HG02840 (cell line): ENCODE measurements at regions not wholly inside any gene's neighbourhood (a gene's known extent, or its start where the extent isn't known, plus 50 kb on each side); places are given as distances from the start of the nearest gene placed in this dataset.
"Not testable (repeated sequence)": the region's sequence is repeated elsewhere in the genome, so short reads cannot be mapped to it uniquely, and the experiment has no call there.

Experiments
- ATAC-seq: cut with Tn5 transposase; IDR thresholded peaks from one replicate; pipeline ENCODE4 v1.9.1; 2021; ENCODE audit warnings: mild to moderate bottlenecking, moderate library complexity, moderate number of reproducible peaks; ENCODE audit not compliant: unreplicated experiment, low FRiP score

DNA sequence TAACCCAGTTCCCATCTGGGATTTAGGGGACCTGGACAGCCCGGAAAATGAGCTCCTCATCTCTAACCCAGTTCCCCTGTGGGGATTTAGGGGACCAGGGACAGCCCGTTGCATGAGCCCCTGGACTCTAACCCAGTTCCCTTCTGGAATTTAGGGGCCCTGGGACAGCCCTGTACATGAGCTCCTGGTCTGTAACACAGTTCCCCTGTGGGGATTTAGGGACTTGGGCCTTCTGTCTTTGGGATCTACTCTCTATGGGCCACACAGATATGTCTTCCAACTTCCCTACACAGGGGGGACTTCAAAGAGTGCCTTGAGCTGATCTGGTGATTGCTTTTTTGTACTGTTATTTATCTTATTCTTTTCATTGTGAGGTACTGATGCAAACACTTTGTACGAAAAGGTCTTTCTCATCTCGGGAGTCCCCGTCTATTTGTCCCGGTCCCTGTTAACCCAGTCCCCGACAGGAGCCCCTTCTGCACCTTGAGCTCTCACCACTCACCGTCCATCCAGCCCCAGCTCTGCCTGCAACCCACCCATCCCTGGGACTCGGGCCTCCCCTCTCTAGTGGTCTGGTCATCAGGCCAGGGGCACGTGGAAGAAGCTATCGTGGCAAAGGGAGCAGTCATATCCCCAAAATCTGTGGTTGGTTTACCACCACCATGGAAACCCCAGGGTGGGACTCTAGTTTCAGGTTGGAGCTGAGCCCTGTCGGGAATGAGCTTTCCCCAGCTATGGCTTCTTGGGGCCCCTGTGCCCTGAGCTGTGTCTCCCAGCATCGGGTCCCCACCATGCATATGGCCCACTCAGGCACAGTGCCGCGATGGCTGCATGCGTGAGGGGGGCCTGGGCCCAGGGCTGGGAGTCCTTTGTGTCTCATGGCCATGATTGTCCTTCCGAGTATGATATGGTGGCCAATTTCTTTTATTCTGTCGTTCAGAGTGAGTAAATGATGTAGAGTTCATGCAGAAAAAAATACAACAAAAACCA lies 270.4 kb upstream of the PLCXD1 start:
- not testable (repeated sequence) for ATAC-seq

DNA sequence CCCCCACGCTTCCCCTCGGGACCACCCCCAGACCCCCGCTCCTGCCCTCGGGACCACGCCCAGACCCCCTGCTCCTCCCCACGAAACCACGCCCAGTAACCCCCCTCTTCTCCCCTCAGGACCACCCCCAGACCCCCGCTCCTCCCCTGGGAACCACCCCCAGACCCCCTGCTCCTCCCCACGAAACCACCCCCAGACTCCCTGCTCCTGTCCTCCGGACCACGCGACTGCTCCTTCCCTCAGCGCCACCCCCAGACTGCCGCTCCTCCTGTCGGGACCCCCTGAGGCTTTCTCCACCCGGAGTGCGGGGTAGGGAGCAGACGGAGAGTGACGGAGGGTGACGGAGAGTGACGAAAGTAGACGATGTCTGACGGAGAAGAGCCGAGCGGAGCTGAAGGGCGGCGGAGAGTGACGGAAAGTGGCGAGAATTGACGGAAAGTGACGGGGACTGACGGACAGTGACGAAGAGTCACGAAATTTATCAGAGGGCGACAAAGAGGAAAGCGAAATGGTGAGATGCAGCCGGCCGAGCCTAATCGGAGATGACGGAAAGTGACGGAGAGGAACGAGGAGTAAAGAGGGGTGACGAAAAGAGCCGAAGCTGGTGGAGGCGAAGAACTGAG lies 267.2 kb upstream of the PLCXD1 start:
- ATAC-seq, result not testable (repeated sequence)

DNA sequence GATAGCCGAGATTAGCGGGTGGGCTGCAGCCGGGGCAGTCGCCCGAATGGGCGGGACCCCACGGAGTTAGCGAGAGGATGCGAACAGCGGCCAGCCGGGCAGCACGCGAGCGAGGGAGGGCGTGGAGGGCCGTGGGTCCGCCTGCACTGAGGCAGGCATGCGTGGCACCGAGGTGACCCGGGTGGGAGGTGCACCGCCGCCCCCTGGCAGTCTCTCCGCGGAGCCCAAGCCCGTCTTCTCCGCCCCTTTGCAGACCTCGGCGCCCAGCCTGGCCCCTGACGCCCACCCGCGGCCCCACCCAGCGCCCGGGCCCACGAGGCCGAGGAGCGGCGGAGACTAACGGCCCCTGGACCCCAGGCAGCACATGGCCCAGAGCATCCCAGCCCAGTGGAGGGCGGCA lies 266.7 kb upstream of the PLCXD1 start:
- ATAC-seq, result not testable (repeated sequence)

DNA sequence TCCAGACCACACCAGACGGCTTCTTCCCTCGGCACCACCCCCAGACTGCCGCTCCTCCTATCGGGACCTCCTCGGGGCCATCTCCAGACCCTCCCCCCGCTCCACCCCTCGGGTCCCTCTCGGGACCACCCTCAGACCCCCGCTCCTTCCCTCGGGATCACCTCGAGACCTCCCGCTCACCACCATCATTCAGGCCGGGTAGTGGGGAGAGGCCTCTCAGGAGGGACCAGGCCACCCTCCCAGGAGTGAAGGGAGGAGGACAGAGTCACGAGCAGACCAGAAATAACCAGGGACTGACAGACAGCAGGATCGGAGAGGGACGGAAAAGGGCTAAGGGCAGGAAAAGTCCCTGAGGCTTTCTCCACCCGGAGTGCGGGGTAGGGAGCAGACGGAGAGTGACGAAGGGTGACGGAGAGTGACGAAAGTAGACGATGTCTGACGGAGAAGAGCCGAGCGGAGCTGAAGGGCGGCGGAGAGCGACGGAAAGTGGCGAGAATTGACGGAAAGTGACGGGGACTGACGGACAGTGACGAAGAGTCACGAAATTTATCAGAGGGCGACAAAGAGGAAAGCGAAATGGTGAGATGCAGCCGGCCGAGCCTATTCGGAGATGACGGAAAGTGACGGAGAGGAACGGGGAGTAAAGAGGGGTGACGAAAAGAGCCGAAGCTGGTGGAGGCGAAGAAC lies 262.3 kb upstream of the PLCXD1 start:
- peak; percentile 94 for ATAC-seq

DNA sequence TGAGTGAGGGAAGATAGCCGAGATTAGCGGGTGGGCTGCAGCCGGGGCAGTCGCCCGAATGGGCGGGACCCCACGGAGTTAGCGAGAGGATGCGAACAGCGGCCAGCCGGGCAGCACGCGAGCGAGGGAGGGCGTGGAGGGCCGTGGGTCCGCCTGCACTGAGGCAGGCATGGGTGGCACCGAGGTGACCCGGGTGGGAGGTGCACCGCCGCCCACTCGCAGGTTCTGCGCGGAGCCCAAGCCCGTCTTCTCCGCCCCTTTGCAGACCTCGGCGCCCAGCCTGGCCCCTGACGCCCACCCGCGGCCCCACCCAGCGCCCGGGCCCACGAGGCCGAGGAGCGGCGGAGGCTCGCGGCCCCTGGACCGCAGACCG lies 261.7 kb upstream of the PLCXD1 start:
- ATAC-seq, result peak; percentile 25

DNA sequence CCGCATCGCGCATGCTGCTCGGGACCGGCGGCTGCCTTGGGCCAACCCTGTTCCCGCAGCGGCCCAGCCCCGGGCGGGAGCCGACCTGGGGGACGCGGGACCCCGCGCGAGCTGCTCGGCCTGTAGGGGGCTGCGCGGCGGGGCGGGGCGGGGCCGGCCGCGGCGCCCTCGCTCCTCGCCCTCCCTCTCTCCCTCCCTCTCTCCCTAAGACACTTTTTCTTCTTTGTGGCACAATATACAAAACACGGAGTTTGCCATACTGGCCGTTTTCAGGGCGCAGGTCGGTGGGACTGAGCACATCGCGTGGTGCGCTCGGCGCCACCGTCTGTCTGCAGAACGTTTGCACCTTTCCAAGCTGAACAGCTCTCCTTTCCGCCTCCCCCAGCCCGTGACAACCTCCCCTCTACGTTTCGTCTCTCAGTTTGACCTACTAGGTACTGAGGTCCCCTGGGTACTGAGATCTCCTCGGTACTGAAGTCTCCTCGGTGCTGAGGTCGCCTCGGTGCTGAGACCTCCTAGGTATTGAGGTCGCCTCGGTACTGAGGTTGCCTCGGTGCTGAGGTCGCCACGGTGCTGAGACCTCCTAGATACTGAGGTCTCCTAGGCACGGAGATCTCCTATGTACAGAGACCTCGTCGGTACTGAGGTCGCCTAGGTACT lies 261.1 kb upstream of the PLCXD1 start:
- peak; percentile 20 for ATAC-seq

DNA sequence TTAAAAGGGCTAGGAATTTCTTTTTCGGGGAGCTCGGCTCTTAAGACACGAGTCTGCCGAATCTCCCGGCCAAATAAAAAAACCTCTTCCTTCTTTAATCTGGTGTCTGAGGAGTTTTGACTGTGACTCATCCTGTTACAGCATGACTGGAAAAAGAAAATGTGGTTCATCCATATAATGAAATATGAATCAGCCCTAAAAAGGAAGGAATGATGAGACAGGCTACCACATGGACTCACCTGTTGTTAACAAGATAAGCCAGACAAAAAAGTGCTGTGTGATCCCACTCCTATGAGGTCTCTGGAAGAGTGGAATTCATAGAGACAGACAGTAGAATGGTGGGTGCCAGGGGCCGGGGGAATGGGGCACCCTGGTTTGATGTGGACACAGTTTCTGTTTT lies 257.0 kb upstream of the PLCXD1 start:
- ATAC-seq, result not testable (repeated sequence)
